NB4 (cell line): ENCODE measurements at regions not wholly inside any gene's neighbourhood (a gene's known extent, or its start where the extent isn't known, plus 50 kb on each side); places are given as distances from the start of the nearest gene placed in this dataset.

ENCODE experiments used
- CTCF ChIP-seq: IDR thresholded peaks from one replicate; pipeline ENCODE4 v1.5.1; 2012; ENCODE audit warnings: low read depth, low read length
- POLR2A ChIP-seq: IDR thresholded peaks from 2 replicates; pipeline ENCODE4 v1.6.1; 2011; ENCODE audit warnings: mild to moderate bottlenecking; ENCODE audit not compliant: insufficient read length; ENCODE audit errors: extremely low read depth

GRCh38 chr2:238739668-238740067 lies 108.2 kb upstream of the TWIST2 start:
- TF ChIP-seq CTCF: peak; percentile 10
- TF ChIP-seq POLR2A: no peak
